Body of pancreas (tissue), 4 donors: ENCODE measurements at regions not wholly inside any gene's neighbourhood (a gene's known extent, or its start where the extent isn't known, plus 50 kb on each side); places are given as distances from the start of the nearest gene placed in this dataset.

Source experiments
- ATAC-seq: fragments of 150-250 bp; one replicate; pipeline ENCODE4 v1.9.1; 2016
- DNase-seq, 4 donors: peaks; one replicate each; pipeline ENCODE4 v3.0.0-alpha.2; 2019
- H3K27ac ChIP-seq, 4 donors: fragments of 200-600 bp; sonication (generic); 1 replicate in 3 of 4; 2 replicates in 1 of 4; pipeline versions ENCODE4 v1.5.1 to v1.6.1; 2016 to 2019; ENCODE audit warnings: mild to moderate bottlenecking in 1 of 4, mixed read lengths in 1 of 4, moderate library complexity in 1 of 4
- H3K27me3 ChIP-seq, 2 donors: fragments of 200-600 bp; sonication (generic); one replicate each; pipeline ENCODE4 v1.6.0; 2016; ENCODE audit warnings: mild to moderate bottlenecking in 1 of 2
- H3K36me3 ChIP-seq, 2 donors: fragments of 200-600 bp; sonication (generic); replicated peaks in 1 of 2; 2 replicates each; pipeline ENCODE4 v1.5.1; 2016; ENCODE audit warnings: low read depth in 2 of 2; ENCODE audit not compliant: insufficient read depth in 1 of 2
- H3K4me1 ChIP-seq: fragments of 200-600 bp; sonication (generic); one replicate; pipeline ENCODE4 v1.6.0; 2016
- H3K4me3 ChIP-seq, 2 donors: fragments of 200-600 bp; sonication (generic); 1 replicate in 1 of 2; 2 replicates in 1 of 2; pipeline ENCODE4 v1.5.1; 2016 to 2019
- H3K9me3 ChIP-seq, 3 donors: fragments of 200-600 bp; sonication (generic); 1 replicate in 2 of 3; 2 replicates in 1 of 3; pipeline ENCODE4 v1.5.1; 2016
- CTCF ChIP-seq, 7 experiments: fragments of 450-650 bp in 4 of 7; fragments of 200-600 bp in 3 of 7; sonication (generic) in 3 of 7; IDR thresholded peaks; one replicate each; pipeline ENCODE4 v1.5.1; 2016 to 2019; ENCODE audit warnings: antibody characterized with exemption in 7 of 7
- POLR2A ChIP-seq, 3 donors: fragments of 450-650 bp; IDR thresholded peaks; one replicate each; pipeline ENCODE4 v1.6.1; 2016; ENCODE audit warnings: antibody characterized with exemption in 3 of 3, mild to moderate bottlenecking in 2 of 3
- WGBS, 2 donors: methylation state at CpG; one replicate each; pipeline ENCODE4 v1.1.5; 2017; 5-methylcytosine and 5-hydroxymethylcytosine counted together
- intact Hi-C: fragments of 100-400 bp; cut with DNase I; formaldehyde crosslinking; loops from one replicate; pipeline ENCODE4 v1.15.1; 2023

GRCh38 chr11:96614101-96614500 is 224.3 kb downstream of the JRKL start:
- intact Hi-C loops, result no loop called here
- H3K4me1 ChIP-seq, result no peaks in the 10 kb centered on the region
- no peak for ATAC-seq
- no peak for DNase-seq
- no peaks in the 10 kb centered on the region for H3K36me3 ChIP-seq
- H3K27ac ChIP-seq, result no peak overlapping the region
- H3K27me3 ChIP-seq, result no peaks in the 10 kb centered on the region
- H3K4me3 ChIP-seq, result no peak overlapping the region
- no peaks in the 10 kb centered on the region for H3K9me3 ChIP-seq
- TF ChIP-seq POLR2A (IDR thresholded peaks at IDR 0.05), result no peak
- no peak for TF ChIP-seq CTCF (IDR thresholded peaks at IDR 0.05)
- WGBS, 2 donors, result 53 to 61% methylated on average over 4 of the region's 4 CpGs

GRCh38 chr11:96614846-96615245 is 225.0 kb downstream of the JRKL start:
- H3K27me3 ChIP-seq, result no peaks in the 10 kb centered on the region
- ATAC-seq (no peak), DNase-seq (no peak)
- H3K9me3 ChIP-seq, result no peaks in the 10 kb centered on the region
- intact Hi-C loops, result no loop called here
- no peak overlapping the region for H3K27ac ChIP-seq
- no peak overlapping the region for H3K4me3 ChIP-seq
- 49 to 63% methylated on average over 3 to 4 of the region's 4 CpGs for WGBS, 2 donors
- no peaks in the 10 kb centered on the region for H3K36me3 ChIP-seq
- H3K4me1 ChIP-seq, result no peaks in the 10 kb centered on the region
- TF ChIP-seq CTCF (IDR thresholded peaks at IDR 0.05) (no peak), POLR2A (IDR thresholded peaks at IDR 0.05) (no peak)

- Histone ChIP-seq H3K4me1 (no peaks in the 10 kb centered on the region), H3K36me3 (no peaks in the 10 kb centered on the region), H3K4me3 (no peak overlapping the region), H3K9me3 (no peaks in the 10 kb centered on the region), H3K27ac (no peak overlapping the region), H3K27me3 (no peaks in the 10 kb centered on the region)
- WGBS, 2 donors, result 44 to 50% methylated on average over 1 of the region's 1 CpG
- DNase-seq, result no peak
- intact Hi-C loops, result no loop called here
- ATAC-seq, result no peak
- TF ChIP-seq POLR2A (IDR thresholded peaks at IDR 0.05), result no peak
- no peak for TF ChIP-seq CTCF (IDR thresholded peaks at IDR 0.05)
Measured at GRCh38 chr11:96620464-96621044, 230.7 kb downstream of the JRKL start.

GRCh38 chr11:96621161-96621560 is 231.3 kb downstream of the JRKL start:
- ATAC-seq (no peak), DNase-seq (no peak)
- Histone ChIP-seq H3K27ac (no peak overlapping the region), H3K4me1 (no peaks in the 10 kb centered on the region), H3K27me3 (no peaks in the 10 kb centered on the region), H3K9me3 (no peaks in the 10 kb centered on the region), H3K4me3 (no peak overlapping the region), H3K36me3 (no peaks in the 10 kb centered on the region)
- WGBS, 2 donors, result 61 to 78% methylated on average over 1 of the region's 1 CpG
- TF ChIP-seq CTCF (IDR thresholded peaks at IDR 0.05) (no peak), POLR2A (IDR thresholded peaks at IDR 0.05) (no peak)
- intact Hi-C loops, result no loop called here

- WGBS, 2 donors, result 62 to 66% methylated on average over 6 of the region's 6 CpGs
- DNase-seq, result no peak
- no peaks in the 10 kb centered on the region for H3K4me1 ChIP-seq
- no peaks in the 10 kb centered on the region for H3K9me3 ChIP-seq
- TF ChIP-seq CTCF (IDR thresholded peaks at IDR 0.05), result no peak
- no peak for TF ChIP-seq POLR2A (IDR thresholded peaks at IDR 0.05)
- H3K4me3 ChIP-seq, result no peak overlapping the region
- no peaks in the 10 kb centered on the region for H3K36me3 ChIP-seq
- H3K27me3 ChIP-seq, result no peaks in the 10 kb centered on the region
- peak; percentile 45 for ATAC-seq
- intact Hi-C loops, result no loop called here
- peak overlapping the region in 1 of 4 donors; percentile 32 for H3K27ac ChIP-seq
Measured at GRCh38 chr11:96622026-96622634, 232.3 kb downstream of the JRKL start.
